Natural killer cell (primary cell): ENCODE measurements at regions not wholly inside any gene's neighbourhood (a gene's known extent, or its start where the extent isn't known, plus 50 kb on each side); places are given as distances from the start of the nearest gene placed in this dataset.

Experiments used
- ATAC-seq, 3 donors: fragments of 150-1000 bp in 2 of 3; fragments of 200-7000 bp in 1 of 3; cut with Tn5 transposase; 1 replicate in 1 of 3; 2 replicates in 2 of 3; pipeline ENCODE4 v1.10.0; 2021; ENCODE audit warnings: mild to moderate bottlenecking in 2 of 3, moderate library complexity in 2 of 3
- DNase-seq, 2 donors: peaks; one replicate each; pipeline versions ENCODE4 v3.0.0 to v3.0.0-alpha.2; 2013 to 2021; ENCODE audit warnings: mixed read lengths in 1 of 2
- H3K27ac ChIP-seq: one replicate; pipeline ENCODE4 v1.5.1; 2013; ENCODE audit warnings: mild to moderate bottlenecking, low read length
- H3K27me3 ChIP-seq: one replicate; pipeline ENCODE4 v1.6.1; 2013; ENCODE audit warnings: low read length; ENCODE audit not compliant: control insufficient read depth, insufficient read depth
- H3K36me3 ChIP-seq: one replicate; pipeline ENCODE4 v1.6.1; 2013; ENCODE audit warnings: low read length; ENCODE audit not compliant: control insufficient read depth, insufficient read depth
- H3K4me1 ChIP-seq: one replicate; pipeline ENCODE4 v1.6.1; 2013; ENCODE audit warnings: low read length; ENCODE audit not compliant: control insufficient read depth, insufficient read depth
- H3K4me3 ChIP-seq: one replicate; pipeline ENCODE4 v1.5.1; 2013; ENCODE audit warnings: low read length
- H3K9me3 ChIP-seq: one replicate; pipeline ENCODE4 v1.6.1; 2013; ENCODE audit warnings: low read length; ENCODE audit not compliant: control insufficient read depth, insufficient read depth
- H3K27ac Mint-ChIP-seq, 2 donors: one replicate each; pipeline ENCODE4 v1.8.0; 2022; ENCODE audit warnings: mild to moderate bottlenecking in 2 of 2, mixed read lengths in 2 of 2, moderate library complexity in 1 of 2
- H3K27me3 Mint-ChIP-seq, 2 donors: one replicate each; pipeline ENCODE4 v1.8.0; 2022; ENCODE audit warnings: low read depth in 2 of 2, mixed read lengths in 2 of 2
- H3K36me3 Mint-ChIP-seq: one replicate; pipeline ENCODE4 v1.8.0; 2022; ENCODE audit warnings: mixed read lengths
- H3K4me1 Mint-ChIP-seq, 2 donors: one replicate each; pipeline ENCODE4 v1.8.0; 2022; ENCODE audit warnings: mixed read lengths in 2 of 2
- H3K4me3 Mint-ChIP-seq: one replicate; pipeline ENCODE4 v1.8.0; 2022; ENCODE audit warnings: mild to moderate bottlenecking, moderate library complexity, mixed read lengths
- H3K9me3 Mint-ChIP-seq, 2 donors: one replicate each; pipeline ENCODE4 v1.8.0; 2022; ENCODE audit warnings: mixed read lengths in 2 of 2
- CTCF ChIP-seq: fragments of 200-600 bp; IDR thresholded peaks from one replicate; pipeline ENCODE4 v1.8.0; 2022; ENCODE audit warnings: antibody characterized with exemption
- WGBS: methylation state at CpG from one replicate; pipeline ENCODE4 v1.1.7; 2013; ENCODE audit warnings: missing lambda C conversion rate; ENCODE audit not compliant: insufficient coverage; 5-methylcytosine and 5-hydroxymethylcytosine counted together
- intact Hi-C: fragments of 100-400 bp; cut with micrococcal nuclease; formaldehyde crosslinking; loops from one replicate; pipeline ENCODE4 v1.14.2; 2022

- intact Hi-C loops: no loop called here
- no peak for TF ChIP-seq CTCF
- H3K4me3 ChIP-seq: no peak overlapping the region
- H3K27me3 ChIP-seq: no peaks in the 10 kb centered on the region
- Mint-ChIP-seq H3K27me3 (no peaks in the 10 kb centered on the region), H3K4me3 (no peak overlapping the region), H3K9me3 (peaks cover 6 to 10% of the 10 kb centered on the region in 2 donors), H3K4me1 (no peaks in the 10 kb centered on the region), H3K36me3 (peaks cover 7% of the 10 kb centered on the region), H3K27ac (no peak overlapping the region)
- H3K36me3 ChIP-seq: no peaks in the 10 kb centered on the region
- DNase-seq (no peak), ATAC-seq (no peak)
- no peaks in the 10 kb centered on the region for H3K9me3 ChIP-seq
- no peak overlapping the region for H3K27ac ChIP-seq
- WGBS: 24% methylated on average over 6 of the region's 6 CpGs
- H3K4me1 ChIP-seq: no peaks in the 10 kb centered on the region
Measured at GRCh38 chr18:71105078-71105819, 816.4 kb downstream of the SOCS6 start.

GRCh38 chr18:71079606-71080005, 790.8 kb downstream of the SOCS6 start:
- ATAC-seq (no peak), DNase-seq (no peak)
- WGBS: 72% methylated on average over 9 of the region's 9 CpGs
- Histone ChIP-seq H3K9me3 (no peaks in the 10 kb centered on the region), H3K4me3 (no peak overlapping the region), H3K27me3 (no peaks in the 10 kb centered on the region), H3K4me1 (no peaks in the 10 kb centered on the region), H3K36me3 (no peaks in the 10 kb centered on the region), H3K27ac (no peak overlapping the region)
- Mint-ChIP-seq H3K27ac (no peak overlapping the region), H3K27me3 (no peaks in the 10 kb centered on the region), H3K36me3 (no peaks in the 10 kb centered on the region), H3K9me3 (peaks cover 7 to 8% of the 10 kb centered on the region in 2 donors), H3K4me3 (no peak overlapping the region), H3K4me1 (no peaks in the 10 kb centered on the region)
- no peak for TF ChIP-seq CTCF
- intact Hi-C loops: no loop called here

GRCh38 chr18:71077451-71077850, 788.6 kb downstream of the SOCS6 start:
- Mint-ChIP-seq H3K4me3 (no peak overlapping the region), H3K36me3 (no peaks in the 10 kb centered on the region), H3K4me1 (no peaks in the 10 kb centered on the region), H3K9me3 (peaks cover 4 to 7% of the 10 kb centered on the region in 2 donors), H3K27ac (no peak overlapping the region), H3K27me3 (no peaks in the 10 kb centered on the region)
- ATAC-seq: no peak
- TF ChIP-seq CTCF: no peak
- Histone ChIP-seq H3K4me3 (no peak overlapping the region), H3K9me3 (peaks cover 3% of the 10 kb centered on the region), H3K4me1 (no peaks in the 10 kb centered on the region), H3K36me3 (no peaks in the 10 kb centered on the region), H3K27me3 (no peaks in the 10 kb centered on the region), H3K27ac (no peak overlapping the region)
- DNase-seq: no peak
- 32% methylated on average over 2 of the region's 4 CpGs for WGBS
- intact Hi-C loops: no loop called here

GRCh38 chr18:71075147-71075546, 786.3 kb downstream of the SOCS6 start:
- DNase-seq (no peak), ATAC-seq (no peak)
- intact Hi-C loops: no loop called here
- H3K4me3 ChIP-seq: no peak overlapping the region
- peaks cover 5 to 8% of the 10 kb centered on the region in 2 donors for H3K9me3 Mint-ChIP-seq
- WGBS: 87% methylated on average over 3 of the region's 3 CpGs
- H3K4me3 Mint-ChIP-seq: no peak overlapping the region
- no peaks in the 10 kb centered on the region for H3K27me3 Mint-ChIP-seq
- no peaks in the 10 kb centered on the region for H3K36me3 Mint-ChIP-seq
- no peak overlapping the region for H3K27ac Mint-ChIP-seq
- no peaks in the 10 kb centered on the region for H3K4me1 Mint-ChIP-seq
- H3K4me1 ChIP-seq: no peaks in the 10 kb centered on the region
- H3K36me3 ChIP-seq: no peaks in the 10 kb centered on the region
- H3K9me3 ChIP-seq: peaks cover 3% of the 10 kb centered on the region
- H3K27me3 ChIP-seq: no peaks in the 10 kb centered on the region
- TF ChIP-seq CTCF: no peak
- H3K27ac ChIP-seq: no peak overlapping the region
